SU-DHL-6 (cell line): ENCODE measurements at regions not wholly inside any gene's neighbourhood (a gene's known extent, or its start where the extent isn't known, plus 50 kb on each side); places are given as distances from the start of the nearest gene placed in this dataset.
"Not testable (repeated sequence)": the region's sequence is repeated elsewhere in the genome, so short reads cannot be mapped to it uniquely, and the experiment has no call there.

ENCODE experiments used
- H2AFZ ChIP-seq: fragments of 200-600 bp; sonication (generic); 2 replicates; pipeline ENCODE4 v1.6.1; 2014; ENCODE audit warnings: low read depth, mild to moderate bottlenecking, moderate library complexity, mixed read lengths, antibody characterized with exemption, low read length; ENCODE audit not compliant: severe bottlenecking
- H3F3A ChIP-seq: fragments of 200-600 bp; shearing (Covaris generic); 2 replicates; pipeline ENCODE4 v1.6.0; 2016; ENCODE audit warnings: antibody characterized with exemption, mild to moderate bottlenecking; ENCODE audit not compliant: insufficient read depth
- H3K27ac ChIP-seq: fragments of 200-600 bp; sonication (generic); 2 replicates; pipeline ENCODE4 v1.5.1; 2016; ENCODE audit warnings: low read depth, mild to moderate bottlenecking, low read length, moderate library complexity, mixed read lengths
- H3K27me3 ChIP-seq: fragments of 200-600 bp; sonication (generic), shearing (Covaris generic); 2 replicates; pipeline ENCODE4 v1.6.0; 2014; ENCODE audit warnings: mild to moderate bottlenecking, low read length
- H3K36me3 ChIP-seq: fragments of 200-600 bp; sonication (generic); 2 replicates; pipeline ENCODE4 v1.6.1; 2014; ENCODE audit warnings: mild to moderate bottlenecking, low read length, mixed read lengths
- H3K4me2 ChIP-seq: fragments of 300-600, 200-600 bp; shearing (Covaris generic), sonication (generic); 2 replicates; pipeline ENCODE4 v1.6.0; 2014; ENCODE audit warnings: low read length, low read depth, mild to moderate bottlenecking; ENCODE audit not compliant: poor library complexity, severe bottlenecking
- H3K4me3 ChIP-seq: fragments of 200-600 bp; sonication (generic); 2 replicates; pipeline ENCODE4 v1.5.1; 2014; ENCODE audit warnings: antibody characterized with exemption, low read length, mild to moderate bottlenecking, mixed read lengths; ENCODE audit not compliant: insufficient read depth, poor library complexity, severe bottlenecking
- H3K79me2 ChIP-seq: fragments of 200-600 bp; sonication (generic); 2 replicates; pipeline ENCODE4 v1.6.1; 2014; ENCODE audit warnings: mild to moderate bottlenecking, low read length, moderate library complexity; ENCODE audit not compliant: insufficient read depth
- H3K9ac ChIP-seq: fragments of 200-600 bp; sonication (generic); 2 replicates; pipeline ENCODE4 v1.7.0; 2014; ENCODE audit warnings: mild to moderate bottlenecking, low read length
- H3K9me2 ChIP-seq: fragments of 200-600 bp; sonication (generic); replicated peaks from 2 replicates; pipeline ENCODE4 v1.6.1; 2014; ENCODE audit warnings: low read length; ENCODE audit not compliant: insufficient read depth
- H3K9me3 ChIP-seq: fragments of 200-600 bp; sonication (generic); 2 replicates; pipeline ENCODE4 v1.6.1; 2014; ENCODE audit warnings: low read length, mixed read lengths; ENCODE audit not compliant: insufficient read depth
- H4K20me1 ChIP-seq: fragments of 200-600 bp; sonication (generic); 2 replicates; pipeline ENCODE4 v1.6.1; 2014; ENCODE audit warnings: low read depth, mild to moderate bottlenecking, antibody characterized with exemption, low read length, moderate library complexity, mixed read lengths
- CTCF ChIP-seq: fragments of 200-600 bp; sonication (generic); IDR thresholded peaks from one replicate; pipeline ENCODE4 v1.5.1; 2017; ENCODE audit warnings: antibody characterized with exemption, mild to moderate bottlenecking, low read length, moderate library complexity; ENCODE audit not compliant: insufficient read depth, poor library complexity, severe bottlenecking
- EZH2phosphoT487 ChIP-seq: fragments of 200-600 bp; sonication (generic), shearing (Covaris generic); conservative IDR thresholded peaks from 2 replicates; pipeline ENCODE4 v1.6.1; 2018; ENCODE audit warnings: mild to moderate bottlenecking, antibody characterized with exemption, low read length, moderate library complexity, mixed read lengths

- not testable (repeated sequence) for H3K9me2 ChIP-seq, H3K4me2 ChIP-seq, H3K4me3 ChIP-seq, H3K36me3 ChIP-seq, H3K9ac ChIP-seq, H3K79me2 ChIP-seq, H2AFZ ChIP-seq, H3K27ac ChIP-seq, H3F3A ChIP-seq, H4K20me1 ChIP-seq, H3K27me3 ChIP-seq, H3K9me3 ChIP-seq
Observed at GRCh38 chr2:234693191-234693590, 196.3 kb upstream of the ARL4C start.

- Histone ChIP-seq H3K9ac (no peak overlapping the region), H4K20me1 (no peaks in the 10 kb centered on the region), H3K4me3 (no peak overlapping the region), H3K36me3 (no peaks in the 10 kb centered on the region), H3K27me3 (no peaks in the 10 kb centered on the region), H3K79me2 (no peaks in the 10 kb centered on the region), H3K9me2 (no peaks in the 10 kb centered on the region), H2AFZ (no peak overlapping the region), H3F3A (no peaks in the 10 kb centered on the region), H3K9me3 (no peaks in the 10 kb centered on the region), H3K4me2 (no peak overlapping the region), H3K27ac (no peak overlapping the region)
- TF ChIP-seq CTCF = no peak
- TF ChIP-seq EZH2phosphoT487 = no peak
Observed at GRCh38 chr2:234691968-234692955, 195.4 kb upstream of the ARL4C start.

GRCh38 chr2:234691214-234691575 is 194.3 kb upstream of the ARL4C start:
- Histone ChIP-seq H3K27me3 (no peaks in the 10 kb centered on the region), H3K9ac (no peak overlapping the region), H2AFZ (no peak overlapping the region), H3K27ac (no peak overlapping the region), H3K79me2 (no peaks in the 10 kb centered on the region), H3K4me3 (no peak overlapping the region), H3K9me2 (no peaks in the 10 kb centered on the region), H3K9me3 (no peaks in the 10 kb centered on the region), H3K4me2 (no peak overlapping the region), H3F3A (no peaks in the 10 kb centered on the region), H3K36me3 (no peaks in the 10 kb centered on the region), H4K20me1 (no peaks in the 10 kb centered on the region)
- TF ChIP-seq EZH2phosphoT487 (no peak), CTCF (no peak)

GRCh38 chr2:234690569-234691213 is 193.8 kb upstream of the ARL4C start:
- Histone ChIP-seq H3K36me3 (no peaks in the 10 kb centered on the region), H2AFZ (no peak overlapping the region), H3F3A (no peaks in the 10 kb centered on the region), H3K27ac (no peak overlapping the region), H3K4me2 (no peak overlapping the region), H3K79me2 (no peaks in the 10 kb centered on the region), H3K27me3 (no peaks in the 10 kb centered on the region), H3K9ac (no peak overlapping the region), H4K20me1 (no peaks in the 10 kb centered on the region), H3K9me3 (no peaks in the 10 kb centered on the region), H3K9me2 (no peaks in the 10 kb centered on the region), H3K4me3 (no peak overlapping the region)
- TF ChIP-seq EZH2phosphoT487 = no peak
- TF ChIP-seq CTCF = no peak
